Hepatocyte (in vitro differentiated cells): ENCODE measurements at regions not wholly inside any gene's neighbourhood (a gene's known extent, or its start where the extent isn't known, plus 50 kb on each side); places are given as distances from the start of the nearest gene placed in this dataset. TPM values are rescaled to one million over a fixed set of nuclear protein-coding genes. Genes with fewer than 3 reads are reported as not detected.

Experiments
- DNase-seq: peaks from one replicate; pipeline ENCODE4 v3.0.0-alpha.2; 2016; ENCODE audit warnings: low spot score
- H2AFZ ChIP-seq: fragments of 200-600 bp; sonication (generic); 2 replicates; pipeline ENCODE4 v1.6.0; 2016; ENCODE audit warnings: antibody characterized with exemption, mild to moderate bottlenecking
- H3K27ac ChIP-seq: fragments of 200-600 bp; sonication (generic); 2 replicates; pipeline ENCODE4 v1.5.1; 2016; ENCODE audit warnings: mild to moderate bottlenecking
- H3K27me3 ChIP-seq: fragments of 200-600 bp; sonication (generic); 2 replicates; pipeline ENCODE4 v1.6.1; 2016
- H3K36me3 ChIP-seq: fragments of 200-600 bp; sonication (generic); replicated peaks from 2 replicates; pipeline ENCODE4 v1.5.1; 2016; ENCODE audit warnings: low read depth; ENCODE audit not compliant: insufficient read depth
- H3K4me1 ChIP-seq: fragments of 200-600 bp; sonication (generic); 2 replicates; pipeline ENCODE4 v1.5.1; 2016; ENCODE audit warnings: mild to moderate bottlenecking, moderate library complexity; ENCODE audit not compliant: insufficient read depth
- H3K4me2 ChIP-seq: fragments of 200-600 bp; sonication (generic); 2 replicates; pipeline ENCODE4 v1.6.0; 2016
- H3K4me3 ChIP-seq: fragments of 200-600 bp; sonication (generic); 2 replicates; pipeline ENCODE4 v1.5.1; 2016; ENCODE audit warnings: mild to moderate bottlenecking
- H3K79me2 ChIP-seq: fragments of 200-600 bp; sonication (generic); 2 replicates; pipeline ENCODE4 v1.6.0; 2017; ENCODE audit warnings: mild to moderate bottlenecking
- H3K9me2 ChIP-seq: fragments of 200-600 bp; sonication (generic); replicated peaks from 2 replicates; pipeline ENCODE4 v1.6.0; 2017; ENCODE audit warnings: mild to moderate bottlenecking; ENCODE audit not compliant: insufficient read depth
- H3K9me3 ChIP-seq: fragments of 200-600 bp; sonication (generic); 2 replicates; pipeline ENCODE4 v1.5.1; 2016; ENCODE audit warnings: low read depth, mild to moderate bottlenecking
- H4K20me1 ChIP-seq: fragments of 200-600 bp; sonication (generic); 2 replicates; pipeline ENCODE4 v1.6.0; 2016; ENCODE audit warnings: mild to moderate bottlenecking; ENCODE audit not compliant: insufficient read depth, poor library complexity, severe bottlenecking
- EZH2 ChIP-seq: fragments of 200-600 bp; sonication (generic); IDR thresholded peaks from 2 replicates; pipeline ENCODE4 v1.6.1; 2016; ENCODE audit warnings: antibody characterized with exemption, mild to moderate bottlenecking, borderline replicate concordance
- EZH2phosphoT487 ChIP-seq: fragments of 200-600 bp; sonication (generic); IDR thresholded peaks from one replicate; pipeline ENCODE4 v1.6.1; 2018; ENCODE audit warnings: antibody characterized with exemption, mild to moderate bottlenecking, low read depth, moderate library complexity; ENCODE audit not compliant: unreplicated experiment, severe bottlenecking
- WGBS: methylation state at CpG from one replicate; pipeline ENCODE4 v1.1.6; 2016; ENCODE audit warnings: low lambda C conversion rate; ENCODE audit errors: missing lambda C conversion rate; 5-methylcytosine and 5-hydroxymethylcytosine counted together
- small RNA-seq: library from RNA; depleted of rRNA; stranded (forward); fragments of <200 nt; gene quantifications from one replicate; pipeline ENCODE3, GENCODE V24; 2014
- TF ChIP-seq, protein P1 (sequence below): fragments of 200-600 bp; sonication (generic); IDR thresholded peaks from 2 replicates; pipeline ENCODE4 v1.5.1; 2016; ENCODE audit warnings: antibody characterized with exemption, mild to moderate bottlenecking; ENCODE audit not compliant: poor library complexity

DNA sequence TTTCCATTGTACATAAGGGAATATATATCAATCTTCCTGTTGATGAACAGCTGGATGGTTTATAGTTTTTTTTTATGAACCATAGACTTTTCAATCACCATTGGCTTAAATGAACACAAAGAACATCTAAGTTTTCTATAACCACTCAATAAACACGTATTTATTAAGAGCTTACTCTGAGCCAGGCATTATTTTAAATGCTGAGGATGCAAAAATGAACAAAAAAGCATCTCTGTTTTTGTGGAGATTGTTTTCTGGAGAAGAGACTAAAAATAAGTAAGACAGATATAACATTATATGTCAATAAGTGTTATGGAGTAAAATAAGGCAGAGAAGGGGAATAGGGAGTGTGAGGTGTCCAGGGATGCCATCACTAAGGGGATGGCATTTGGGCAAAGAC, 52.1 kb upstream of the SLC24A2 start:
- Histone ChIP-seq H3K79me2 (no peaks in the 10 kb centered on the region), H3K9me2 (no peaks in the 10 kb centered on the region), H4K20me1 (no peaks in the 10 kb centered on the region), H3K4me1 (no peaks in the 10 kb centered on the region), H3K4me3 (no peak overlapping the region), H3K36me3 (no peaks in the 10 kb centered on the region), H3K9me3 (no peaks in the 10 kb centered on the region), H3K4me2 (no peak overlapping the region), H2AFZ (no peak overlapping the region), H3K27ac (no peak overlapping the region), H3K27me3 (no peaks in the 10 kb centered on the region)
- no peak for DNase-seq
- TF ChIP-seq EZH2 (no peak), EZH2phosphoT487 (no peak)
- TF ChIP-seq, protein P1, sequence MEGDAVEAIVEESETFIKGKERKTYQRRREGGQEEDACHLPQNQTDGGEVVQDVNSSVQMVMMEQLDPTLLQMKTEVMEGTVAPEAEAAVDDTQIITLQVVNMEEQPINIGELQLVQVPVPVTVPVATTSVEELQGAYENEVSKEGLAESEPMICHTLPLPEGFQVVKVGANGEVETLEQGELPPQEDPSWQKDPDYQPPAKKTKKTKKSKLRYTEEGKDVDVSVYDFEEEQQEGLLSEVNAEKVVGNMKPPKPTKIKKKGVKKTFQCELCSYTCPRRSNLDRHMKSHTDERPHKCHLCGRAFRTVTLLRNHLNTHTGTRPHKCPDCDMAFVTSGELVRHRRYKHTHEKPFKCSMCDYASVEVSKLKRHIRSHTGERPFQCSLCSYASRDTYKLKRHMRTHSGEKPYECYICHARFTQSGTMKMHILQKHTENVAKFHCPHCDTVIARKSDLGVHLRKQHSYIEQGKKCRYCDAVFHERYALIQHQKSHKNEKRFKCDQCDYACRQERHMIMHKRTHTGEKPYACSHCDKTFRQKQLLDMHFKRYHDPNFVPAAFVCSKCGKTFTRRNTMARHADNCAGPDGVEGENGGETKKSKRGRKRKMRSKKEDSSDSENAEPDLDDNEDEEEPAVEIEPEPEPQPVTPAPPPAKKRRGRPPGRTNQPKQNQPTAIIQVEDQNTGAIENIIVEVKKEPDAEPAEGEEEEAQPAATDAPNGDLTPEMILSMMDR: no peak
- 72% methylated on average over 1 of the region's 1 CpG for WGBS

Small RNAs in the stretch of these regions (small RNA-seq; reads per million reads assigned to genes)
- not detected for gene AL158077.1
